G401 (cell line): ENCODE measurements at regions not wholly inside any gene's neighbourhood (a gene's known extent, or its start where the extent isn't known, plus 50 kb on each side); places are given as distances from the start of the nearest gene placed in this dataset.

Source experiments
- DNase-seq: peaks from one replicate; pipeline ENCODE4 v3.0.0-alpha.2; 2015; ENCODE audit warnings: low spot score
- in situ Hi-C: cut with HindIII; loops from 2 replicates; pipeline ENCODE4 v1.10.0; 2016; ENCODE audit warnings: low sequenced_read_pairs, mixed read lengths

DNA sequence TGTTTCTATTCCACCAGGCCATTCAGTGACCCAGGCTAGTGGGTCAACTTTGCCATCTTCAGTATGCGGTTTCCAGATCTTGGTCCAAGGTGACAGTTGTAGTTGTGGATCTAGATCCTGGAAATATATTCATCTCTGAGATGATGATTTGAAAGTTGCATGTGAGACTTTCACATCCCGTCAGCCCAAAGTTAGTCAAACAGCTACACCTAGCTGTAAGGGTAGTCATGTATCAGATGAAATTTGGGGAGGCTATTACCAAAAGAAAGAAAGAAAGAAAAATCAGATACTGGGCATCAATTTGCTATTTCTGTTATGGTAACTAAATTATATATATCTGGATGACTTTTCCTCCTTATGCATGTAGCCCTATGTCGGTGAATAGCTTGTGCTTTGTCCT, 259.4 kb upstream of the ARX start:
- in situ Hi-C loops = no loop called here

GRCh38 chrX:25241461-25241860, 225.7 kb upstream of the ARX start:
- in situ Hi-C loops = no loop called here
- no peak for DNase-seq

More for the DNA sequence above, 259.4 kb upstream of the ARX start:
- DNase-seq = no peak

DNA sequence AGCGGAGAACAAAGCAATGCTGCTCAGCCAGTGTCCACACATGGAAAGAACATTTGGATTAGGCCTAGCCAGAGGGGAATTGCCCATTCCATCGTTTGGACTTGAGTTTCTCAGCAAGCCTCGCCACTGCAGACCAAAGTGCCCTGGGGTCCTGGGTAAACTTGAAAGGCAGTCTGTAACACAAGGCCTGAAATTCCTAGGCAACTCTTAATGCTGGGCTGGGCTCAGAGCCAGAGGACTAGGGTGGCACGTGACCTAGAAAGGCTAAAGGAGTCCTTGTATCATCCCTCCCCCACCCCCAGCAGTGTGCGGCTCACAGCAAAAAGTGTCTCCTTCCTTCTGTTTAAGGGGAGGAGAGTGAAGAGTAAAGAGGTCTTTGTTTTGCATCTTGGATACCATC, 210.4 kb upstream of the ARX start:
- in situ Hi-C loops = no loop called here

DNA sequence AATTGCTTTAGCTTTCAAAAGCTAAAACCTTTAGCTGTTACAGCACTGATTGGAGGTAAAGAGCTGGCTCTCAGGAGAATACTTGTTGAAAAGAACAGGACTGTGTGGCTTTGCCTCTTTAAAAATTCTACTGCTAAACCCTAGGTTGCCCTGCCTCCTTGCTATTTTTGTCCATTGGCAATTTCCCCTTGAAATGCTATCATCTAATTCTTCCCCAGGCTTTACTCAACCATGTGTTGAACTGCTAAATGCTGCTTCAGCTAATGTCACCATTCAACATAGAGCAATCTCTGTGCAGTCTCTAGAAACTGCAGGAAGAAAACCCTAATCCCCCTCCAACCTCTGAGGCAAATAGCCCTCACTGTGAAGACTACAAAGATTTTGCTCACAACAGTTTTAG, 203.7 kb upstream of the ARX start:
- in situ Hi-C loops = no loop called here
- DNase-seq = no peak

More for the DNA sequence above, 210.4 kb upstream of the ARX start:
- DNase-seq = no peak

DNA sequence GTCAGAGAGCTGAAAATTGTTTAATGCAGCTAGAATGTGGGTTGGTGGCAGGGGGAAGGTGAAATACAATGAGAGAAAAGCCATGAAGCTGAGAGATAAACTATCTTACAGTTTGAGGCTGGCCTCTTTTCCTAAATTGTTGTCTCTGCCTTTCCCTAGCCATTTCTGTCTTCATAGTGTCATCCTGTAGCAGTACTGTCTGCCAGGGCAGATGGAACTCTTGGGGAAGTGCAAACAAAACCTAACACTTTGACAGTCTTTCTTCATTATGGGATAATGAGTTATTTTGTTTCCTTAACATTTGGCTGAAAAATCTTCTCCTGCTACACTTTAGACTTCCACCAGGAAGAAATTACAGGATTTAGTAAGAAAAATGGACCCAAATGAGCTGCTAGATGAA, 197.8 kb upstream of the ARX start:
- in situ Hi-C loops = no loop called here
- DNase-seq = no peak

DNA sequence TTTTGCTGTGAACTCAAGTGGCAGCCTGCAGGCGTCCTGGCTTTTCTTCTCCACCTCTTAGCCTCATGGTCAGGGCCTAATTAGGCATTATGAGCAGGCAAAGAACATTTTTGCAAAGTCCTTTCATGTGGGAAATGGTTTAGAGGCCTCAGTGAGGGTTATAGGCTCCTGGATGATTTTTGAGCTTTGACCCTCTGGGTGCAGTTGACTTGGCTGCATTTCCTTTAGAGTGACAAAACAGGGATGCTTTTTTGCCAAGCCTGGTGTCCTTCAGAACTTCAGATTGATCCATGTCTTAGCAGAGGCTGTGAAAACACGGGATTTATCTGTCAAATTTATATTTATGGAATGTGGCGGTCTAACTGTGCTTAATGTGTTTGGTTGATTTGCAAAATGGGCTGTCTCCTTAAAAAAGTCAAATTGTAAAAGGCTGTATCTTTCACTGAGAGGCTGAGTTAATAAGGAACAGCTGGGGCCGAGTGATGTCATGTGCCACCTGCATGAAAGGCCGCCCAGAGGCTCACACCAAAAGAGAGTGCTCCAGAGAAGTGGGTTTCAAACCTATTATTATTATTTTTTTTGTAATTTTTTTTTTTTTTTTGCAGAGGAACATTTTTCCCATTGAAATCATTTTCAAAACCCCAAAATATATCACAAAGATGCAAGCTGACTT, 192.2 kb upstream of the ARX start:
- in situ Hi-C loops = no loop called here

GRCh38 chrX:25206778-25207177, 191.0 kb upstream of the ARX start:
- DNase-seq = no peak
- in situ Hi-C loops = no loop called here

More for the DNA sequence above, 192.2 kb upstream of the ARX start:
- no peak for DNase-seq

GRCh38 chrX:25204182-25204581, 188.4 kb upstream of the ARX start:
- no peak for DNase-seq
- in situ Hi-C loops = no loop called here

DNA sequence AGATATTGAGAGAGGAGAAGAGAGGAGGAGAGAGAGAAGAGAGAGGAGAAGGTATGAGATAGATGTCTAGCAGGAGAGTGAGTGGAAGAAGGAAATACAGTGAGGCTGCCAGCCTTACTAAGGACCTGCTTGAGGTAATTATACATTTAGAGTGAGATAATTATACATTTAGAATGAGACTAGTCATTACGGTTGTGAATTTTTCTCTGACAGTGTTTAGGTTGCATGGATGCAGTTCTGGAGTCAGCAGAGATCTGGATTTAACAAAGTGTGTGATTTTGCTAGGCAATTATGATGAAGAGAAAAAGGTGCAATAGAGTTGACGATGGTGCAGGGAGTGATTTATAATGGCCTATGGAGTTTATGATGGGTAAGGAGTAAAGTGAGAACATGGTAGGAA, 187.1 kb upstream of the ARX start:
- DNase-seq = no peak
- in situ Hi-C loops = no loop called here

- in situ Hi-C loops = no loop called here
- DNase-seq = no peak
Measured at GRCh38 chrX:25198891-25199290, 183.1 kb upstream of the ARX start.

DNA sequence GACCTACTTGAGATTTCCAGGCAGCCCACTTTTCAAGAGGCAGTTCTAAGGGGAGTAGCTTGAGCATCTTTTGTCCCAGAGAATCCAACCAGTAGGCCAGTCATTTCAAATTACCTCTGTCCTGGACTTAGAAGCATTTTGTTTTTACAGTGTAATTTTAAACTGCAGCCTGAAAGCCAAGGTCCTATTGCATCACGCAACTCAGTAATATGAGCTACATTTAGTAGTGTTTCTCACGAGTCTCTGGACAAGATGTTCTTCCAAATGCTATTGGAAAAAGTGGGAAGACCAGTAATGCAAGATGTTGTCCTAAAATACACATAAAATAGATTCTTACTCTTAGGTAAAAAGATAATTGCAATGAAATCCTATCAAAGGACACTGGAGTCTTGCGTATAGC, 182.5 kb upstream of the ARX start:
- in situ Hi-C loops = no loop called here
- no peak for DNase-seq

DNA sequence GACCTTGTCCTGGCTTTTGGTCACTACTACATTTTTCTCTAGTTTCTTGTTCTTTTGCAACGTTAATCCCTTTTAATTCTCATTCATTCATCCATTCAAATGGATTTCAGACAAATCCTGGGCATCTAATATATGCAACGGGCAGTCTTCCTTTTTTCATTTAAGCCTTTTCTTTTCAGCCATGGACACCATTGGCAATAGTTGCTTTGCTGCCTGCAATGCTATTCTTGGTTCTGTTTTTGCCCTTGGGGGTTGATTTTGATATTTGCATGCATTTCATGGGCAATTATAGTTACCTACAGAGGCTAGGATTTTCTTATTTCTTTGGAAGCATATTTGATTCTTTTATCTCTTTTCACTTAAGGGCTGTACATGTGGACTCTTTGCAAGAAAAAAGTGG, 180.5 kb upstream of the ARX start:
- in situ Hi-C loops = no loop called here
- DNase-seq = no peak

DNA sequence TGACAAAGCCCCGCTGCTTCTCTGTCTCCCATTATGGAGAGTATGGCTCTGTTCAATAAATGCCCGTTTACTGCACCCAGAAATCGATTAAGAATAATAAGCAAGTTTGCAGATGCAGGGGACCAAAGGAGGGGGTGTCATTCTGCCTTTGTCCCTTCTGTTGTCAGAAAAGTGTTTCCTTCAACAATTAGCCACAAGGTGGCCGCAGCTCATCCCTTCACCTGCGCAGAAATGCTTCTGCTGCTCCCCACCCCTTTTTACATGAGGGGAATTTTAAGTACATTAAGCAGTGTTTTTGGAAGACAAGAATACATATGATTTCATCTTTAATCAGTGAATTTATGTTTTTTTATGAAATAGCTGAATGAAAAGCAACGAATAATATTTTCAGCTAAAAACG, 175.6 kb upstream of the ARX start:
- in situ Hi-C loops = no loop called here

GRCh38 chrX:25181775-25182174, 166.0 kb upstream of the ARX start:
- DNase-seq = no peak
- in situ Hi-C loops = no loop called here

More for the DNA sequence above, 175.6 kb upstream of the ARX start:
- DNase-seq = no peak

GRCh38 chrX:25180242-25180641, 164.5 kb upstream of the ARX start:
- DNase-seq = no peak
- in situ Hi-C loops = no loop called here

GRCh38 chrX:25178555-25178954, 162.8 kb upstream of the ARX start:
- in situ Hi-C loops = no loop called here
- no peak for DNase-seq

DNA sequence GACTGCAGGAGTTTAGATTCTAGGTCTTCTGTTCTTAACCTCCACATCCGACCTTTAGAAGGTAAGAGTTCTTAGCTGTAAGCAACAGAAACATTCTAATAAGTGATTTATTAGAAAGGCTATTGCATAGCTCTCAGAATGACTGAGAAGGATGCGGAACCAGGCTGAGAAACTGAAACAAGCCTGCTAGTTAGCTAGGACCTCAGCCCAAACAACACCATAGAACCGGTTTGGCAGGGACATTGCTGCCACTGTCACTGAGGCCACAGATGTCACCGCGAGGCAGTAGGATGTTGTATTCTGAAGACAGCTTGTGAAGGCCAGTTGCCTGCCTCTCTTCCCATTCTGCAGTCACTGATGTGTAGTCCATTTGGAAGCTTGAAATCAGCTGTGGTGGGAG, 160.0 kb upstream of the ARX start:
- DNase-seq = no peak
- in situ Hi-C loops = no loop called here

- in situ Hi-C loops = no loop called here
- no peak for DNase-seq
Measured at GRCh38 chrX:25175171-25175570, 159.4 kb upstream of the ARX start.

- DNase-seq = no peak
- in situ Hi-C loops = no loop called here
Measured at GRCh38 chrX:25166546-25166945, 150.8 kb upstream of the ARX start.

- no peak for DNase-seq
- in situ Hi-C loops = no loop called here
Measured at GRCh38 chrX:25166145-25166544, 150.4 kb upstream of the ARX start.

- in situ Hi-C loops = no loop called here
- DNase-seq = no peak
Measured at GRCh38 chrX:25158635-25159034, 142.9 kb upstream of the ARX start.

GRCh38 chrX:25156832-25157231, 141.1 kb upstream of the ARX start:
- DNase-seq = no peak
- in situ Hi-C loops = no loop called here
